GM18858 (cell line): ENCODE measurements at regions not wholly inside any gene's neighbourhood (a gene's known extent, or its start where the extent isn't known, plus 50 kb on each side); places are given as distances from the start of the nearest gene placed in this dataset.
A peak's percentile ranks its signal among the peaks of the same experiment; 100 is the strongest.

Experiments
- ATAC-seq: cut with Tn5 transposase; IDR thresholded peaks from one replicate; pipeline ENCODE4 v1.9.1; 2021; ENCODE audit not compliant: unreplicated experiment

DNA sequence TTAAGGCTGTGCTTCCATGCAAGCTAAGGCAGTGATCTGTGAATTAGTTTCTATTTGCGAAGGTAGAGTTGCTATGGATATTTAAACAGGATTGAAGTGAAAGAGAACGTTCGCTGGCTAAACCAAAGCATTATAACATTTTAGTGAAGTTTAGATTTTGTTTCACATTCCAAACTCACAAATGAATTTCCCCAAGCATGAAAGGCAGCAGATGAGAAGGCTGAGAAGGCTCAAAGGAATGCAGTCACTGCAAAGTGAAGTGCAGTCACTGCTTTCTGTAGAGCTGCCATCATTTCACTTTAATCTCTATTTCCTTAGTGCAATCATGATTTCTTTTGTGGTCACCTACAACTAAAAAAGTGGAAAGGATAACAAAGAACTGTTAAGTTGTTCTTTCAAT is 334.7 kb upstream of the NR3C2 start:
- ATAC-seq = no peak

DNA sequence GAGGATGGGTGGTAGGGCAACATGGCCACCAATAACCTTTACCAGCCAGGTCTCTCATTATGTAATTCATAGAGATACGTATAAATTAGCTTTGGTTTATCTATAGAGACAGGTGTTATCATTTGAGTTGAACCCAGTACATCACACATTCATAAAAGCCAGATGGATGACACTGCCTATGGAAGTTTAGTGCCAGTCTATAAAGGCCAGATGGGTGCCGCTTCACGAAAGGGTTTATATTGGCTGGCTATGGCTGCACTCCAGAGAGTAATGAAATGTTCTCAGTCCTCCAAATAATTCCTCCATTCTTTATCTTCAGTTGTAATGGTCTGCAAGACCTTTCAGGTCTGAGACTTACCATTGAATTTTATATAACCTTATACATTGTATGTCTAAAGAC is 331.9 kb upstream of the NR3C2 start:
- no peak for ATAC-seq

DNA sequence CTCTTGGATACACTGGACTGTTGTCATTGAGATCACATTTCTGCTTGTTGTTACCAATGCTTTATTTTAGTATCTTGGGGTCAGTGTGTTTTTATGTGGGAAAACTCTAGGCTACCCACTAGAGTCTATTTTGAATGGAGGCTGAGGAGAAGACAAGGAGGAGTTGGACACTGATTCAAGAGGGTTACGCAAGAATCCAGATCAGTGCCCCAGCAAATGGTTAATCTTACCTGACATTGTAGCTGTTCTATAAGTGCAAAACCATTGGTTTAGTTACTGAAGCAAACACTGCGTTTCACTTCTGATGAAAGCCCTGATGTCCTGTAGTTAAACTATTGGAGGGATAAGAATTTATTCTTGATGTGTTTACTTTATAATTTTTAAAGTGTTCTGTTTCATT is 331.1 kb upstream of the NR3C2 start:
- no peak for ATAC-seq

DNA sequence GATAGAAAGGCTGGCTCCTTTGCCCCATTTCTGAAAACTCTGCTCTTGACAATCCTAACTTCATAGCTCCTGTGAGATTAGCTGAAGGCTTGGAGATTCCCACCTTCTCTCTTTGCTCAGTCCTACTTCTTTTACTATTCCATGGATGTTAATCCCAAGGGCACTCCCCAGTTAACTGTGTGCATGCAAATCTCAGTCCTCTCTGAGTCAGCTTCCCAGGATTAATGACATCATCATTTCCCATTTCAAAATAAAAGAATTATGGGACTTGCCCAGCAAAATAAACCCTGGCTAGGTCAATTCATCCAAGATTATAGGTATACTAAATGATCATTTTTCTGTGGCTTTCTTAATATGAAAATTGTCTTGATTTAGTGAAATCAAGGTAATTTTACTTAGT is 328.6 kb upstream of the NR3C2 start:
- no peak for ATAC-seq

DNA sequence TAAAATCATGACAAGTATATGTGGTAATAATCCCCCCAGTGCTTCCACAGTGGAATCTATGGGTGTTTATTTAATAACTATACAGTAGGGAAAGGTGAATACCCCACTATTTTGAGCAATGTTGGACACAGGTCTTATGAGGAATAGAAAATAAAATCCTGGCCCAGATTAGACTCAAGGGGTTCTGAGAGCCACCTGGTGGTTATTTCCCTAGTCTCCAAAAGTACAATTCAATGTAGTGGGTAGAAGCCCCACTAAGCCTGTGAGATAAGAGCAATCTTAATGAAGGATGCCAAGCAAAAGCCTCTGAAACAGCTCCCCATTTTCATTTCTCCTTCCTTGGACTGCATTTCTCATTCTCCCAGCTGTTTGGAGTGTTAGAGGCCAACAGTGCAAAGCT is 328.2 kb upstream of the NR3C2 start:
- no peak for ATAC-seq

DNA sequence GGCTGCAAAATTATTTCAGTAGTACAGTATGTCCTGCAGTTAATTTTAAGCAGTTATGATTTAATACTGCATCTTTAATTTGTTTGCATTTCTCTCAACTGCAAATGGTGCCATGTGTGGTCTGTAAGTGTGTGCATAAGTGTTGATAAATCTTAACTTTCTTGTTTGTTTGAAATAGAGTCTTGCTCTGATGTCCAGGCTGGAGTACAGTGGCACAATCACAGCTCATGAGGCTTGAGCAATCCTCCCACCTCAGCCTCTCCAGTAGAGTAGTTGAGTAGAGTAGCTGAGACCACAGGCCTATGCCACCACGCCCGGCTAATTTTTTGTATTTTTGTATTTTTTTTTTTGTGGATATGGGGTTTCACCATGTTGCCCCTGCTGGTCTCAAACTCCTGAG is 322.5 kb upstream of the NR3C2 start:
- ATAC-seq = no peak

DNA sequence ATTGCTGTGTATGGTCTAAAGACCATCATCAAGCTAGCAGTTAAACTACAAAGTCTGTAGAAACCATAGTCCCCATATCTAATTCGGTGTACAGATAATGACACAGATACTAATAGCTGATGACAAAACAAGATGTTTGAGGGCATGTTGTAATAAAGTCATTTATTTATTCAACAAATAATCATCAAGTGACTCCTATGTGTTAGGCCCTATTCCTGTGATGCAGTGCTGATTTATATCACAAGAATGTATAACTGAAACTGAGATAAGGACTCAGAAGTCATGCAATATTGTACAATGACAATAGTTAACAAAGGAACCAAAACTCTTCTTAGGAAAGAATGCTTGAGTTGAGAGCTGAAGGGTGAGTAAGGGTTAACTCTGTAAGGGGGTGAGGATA is 315.0 kb upstream of the NR3C2 start:
- no peak for ATAC-seq

DNA sequence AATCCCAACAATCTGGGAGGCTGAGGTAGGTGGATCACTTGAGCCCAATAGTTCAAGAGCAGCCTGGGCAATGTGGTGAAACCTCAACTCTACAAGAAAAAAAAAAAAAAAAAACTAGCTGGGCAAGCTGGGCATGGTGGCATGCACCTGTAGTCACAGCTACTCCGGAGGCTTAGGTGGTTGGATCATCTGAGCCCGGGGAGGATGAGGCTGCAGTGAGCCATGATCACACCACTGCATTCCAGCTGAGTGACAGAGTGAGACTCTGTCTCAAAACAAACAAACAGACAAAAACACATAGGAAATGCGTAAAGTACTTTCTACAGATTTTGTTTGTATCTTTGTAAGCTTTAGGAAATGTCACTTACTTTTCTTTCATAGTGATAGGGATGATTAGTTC is 307.2 kb upstream of the NR3C2 start:
- ATAC-seq = no peak

DNA sequence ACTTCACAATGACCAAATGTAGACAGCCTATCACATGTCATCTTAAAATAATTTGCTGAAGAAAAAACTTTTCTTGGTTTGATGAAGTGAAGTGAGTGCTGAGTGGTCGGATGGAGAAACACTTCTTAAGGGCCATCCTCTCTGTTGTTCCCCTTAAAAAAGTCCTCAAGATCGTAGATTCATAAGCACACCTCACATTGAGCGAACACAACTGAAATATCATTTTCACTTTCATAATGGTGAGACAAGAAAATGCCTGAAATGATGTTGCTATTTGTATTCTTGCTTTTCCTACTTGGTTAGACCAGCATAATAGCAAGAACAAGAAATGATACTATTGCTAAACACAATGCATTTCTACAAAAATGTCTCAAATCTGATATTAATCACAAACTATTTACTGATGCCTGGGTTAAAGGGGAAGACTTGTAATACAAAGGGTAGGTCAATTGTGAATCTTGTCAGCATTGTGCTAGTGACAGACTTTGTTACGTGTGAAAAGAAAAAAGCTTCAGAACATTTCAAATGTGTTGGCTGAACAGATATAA is 305.6 kb upstream of the NR3C2 start:
- no peak for ATAC-seq

DNA sequence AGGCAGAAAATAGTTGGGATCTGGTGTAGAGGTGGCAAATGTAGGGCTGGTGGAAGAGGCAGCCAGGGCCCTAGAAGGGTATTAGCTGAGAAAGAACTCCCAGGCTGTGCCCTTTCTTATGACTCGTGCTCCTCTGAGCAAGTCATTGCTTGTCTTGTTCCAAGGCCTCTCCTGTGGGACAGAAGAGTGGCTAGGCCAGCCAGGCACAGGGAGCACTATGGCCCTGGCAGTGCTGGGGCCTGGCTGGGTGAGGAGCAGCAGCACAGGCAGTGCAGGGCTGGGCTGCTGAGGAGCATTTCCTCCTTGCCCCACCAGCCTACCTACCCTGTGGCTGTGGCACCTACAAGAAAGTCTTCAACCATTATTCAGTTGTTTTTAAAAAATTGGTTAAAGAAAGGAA is 298.5 kb upstream of the NR3C2 start:
- no peak for ATAC-seq

DNA sequence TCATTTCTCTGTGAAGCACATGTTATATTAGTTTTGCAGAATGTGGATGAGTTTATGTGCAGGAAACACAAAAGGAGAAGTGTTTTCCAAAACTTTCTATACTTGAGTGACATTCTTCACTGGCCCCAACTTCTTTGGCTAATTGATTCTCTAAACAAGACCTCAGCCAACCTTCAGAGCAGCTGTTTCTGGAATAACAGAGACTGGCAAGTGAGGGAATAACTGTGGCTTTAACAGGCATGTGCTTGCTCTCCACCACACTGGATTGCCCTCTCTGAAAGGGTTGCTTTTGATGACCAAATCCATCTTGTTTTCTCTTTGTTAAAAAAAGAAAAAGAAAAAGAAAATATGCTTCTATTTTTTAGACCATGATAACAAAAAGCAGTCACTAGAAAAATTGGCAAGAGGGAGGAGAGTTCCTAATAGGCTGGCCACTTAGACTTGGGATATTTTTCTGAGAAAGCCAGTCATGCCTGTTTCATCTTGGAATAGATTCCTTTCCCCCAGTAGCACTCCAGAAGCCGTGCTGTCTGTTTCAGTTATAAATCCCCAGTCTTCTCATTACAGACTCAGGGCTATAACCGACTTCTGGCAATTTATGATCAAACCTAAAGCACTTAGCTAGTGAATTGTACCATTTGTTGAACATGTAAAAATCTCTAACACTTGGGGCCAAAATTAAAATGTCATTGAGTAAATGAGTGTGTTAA is 295.0 kb upstream of the NR3C2 start:
- ATAC-seq = no peak

DNA sequence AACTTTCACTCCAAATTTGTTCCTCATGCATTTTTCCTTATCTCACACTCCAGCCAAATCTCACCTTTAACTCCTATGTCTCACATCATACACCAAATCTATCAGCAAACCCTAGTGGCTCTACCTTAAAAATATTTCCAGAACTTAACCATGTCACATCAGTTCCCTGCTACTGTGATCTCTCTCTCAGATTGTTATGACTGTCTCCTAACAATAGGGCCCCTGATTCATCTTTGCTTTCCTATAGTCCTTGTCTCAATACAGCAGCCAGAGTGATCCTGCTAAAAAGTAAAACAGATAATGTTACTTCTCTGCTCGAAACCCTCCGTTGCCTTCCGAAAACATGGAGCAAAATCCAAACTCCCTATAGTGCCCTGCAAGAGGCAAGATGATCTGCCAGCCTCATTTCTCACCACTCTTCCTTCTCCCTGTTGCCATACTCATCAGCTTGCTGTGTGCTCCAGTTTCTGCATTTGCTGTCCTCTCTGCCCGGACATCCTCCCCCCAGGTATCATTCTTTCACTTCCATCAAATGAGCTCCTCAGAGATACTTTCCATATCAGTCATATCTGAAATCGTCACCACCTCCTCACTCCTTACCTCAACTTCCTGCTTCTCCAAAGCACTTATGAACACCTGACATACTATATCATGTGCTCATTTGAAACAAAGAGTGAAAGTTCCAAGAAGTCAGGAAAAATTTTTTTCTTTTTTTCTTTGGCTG is 293.4 kb upstream of the NR3C2 start:
- peak; percentile 77 for ATAC-seq

DNA sequence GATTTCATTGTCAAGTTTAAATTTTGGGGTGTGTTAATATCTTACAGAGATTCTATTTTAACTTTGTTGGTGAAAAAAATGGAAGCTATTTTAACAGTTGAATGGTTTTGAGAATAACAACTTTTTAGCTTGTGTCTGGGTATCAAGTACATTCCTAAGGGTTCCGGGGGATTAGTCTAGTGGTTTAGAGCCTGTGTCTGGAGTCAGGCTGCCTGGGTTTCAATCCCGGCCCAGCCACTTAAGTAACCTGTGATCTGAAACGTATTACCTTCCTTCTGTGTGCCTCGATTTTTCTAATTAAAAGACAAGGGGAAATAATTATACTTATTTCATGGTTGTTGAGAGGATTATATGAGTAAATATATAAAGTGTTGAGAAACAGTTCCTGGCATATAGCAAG is 288.6 kb upstream of the NR3C2 start:
- ATAC-seq = no peak

DNA sequence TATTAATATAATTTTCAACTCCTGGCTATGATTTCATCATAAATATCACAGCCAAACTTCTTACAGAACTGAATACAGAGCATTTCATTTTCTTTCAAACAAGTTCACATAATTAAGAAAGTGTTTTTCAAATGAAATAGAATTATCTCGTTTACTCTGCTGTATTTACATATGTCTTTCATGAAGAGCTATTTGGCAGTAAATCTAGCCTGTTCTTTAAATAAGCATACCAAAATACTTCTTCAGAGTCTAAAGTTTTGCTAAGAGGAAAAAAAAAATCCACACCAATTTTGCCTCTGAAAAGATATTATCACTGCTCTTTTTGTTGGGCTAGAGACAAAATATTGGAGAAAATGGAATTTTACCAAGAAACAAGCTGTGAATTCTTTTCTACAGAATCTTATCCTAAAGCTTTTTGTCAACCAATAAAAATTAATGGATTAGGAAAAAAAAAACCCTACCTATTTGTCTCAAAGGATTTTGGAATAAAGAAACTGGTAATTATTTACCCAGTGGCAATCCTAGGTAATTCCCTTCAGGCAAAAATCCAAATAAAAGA is 287.9 kb upstream of the NR3C2 start:
- ATAC-seq = no peak

DNA sequence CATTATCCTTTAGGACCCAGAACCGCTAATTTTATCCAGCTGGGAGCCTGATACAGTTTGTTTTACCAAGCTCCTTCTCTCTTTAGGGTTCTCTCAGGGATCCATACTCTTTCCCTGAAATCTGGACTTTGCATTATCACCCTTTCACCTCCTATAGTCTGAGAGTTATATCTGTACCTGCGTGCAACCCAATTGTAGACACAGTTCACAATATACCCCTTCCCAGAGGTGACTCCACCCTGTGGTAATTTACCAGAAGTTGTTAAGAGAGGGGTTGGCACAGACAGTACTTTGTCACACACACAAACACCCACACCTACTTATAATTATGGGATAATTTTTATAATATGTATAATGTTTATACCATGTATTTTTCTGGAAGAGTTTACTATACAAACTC is 275.8 kb upstream of the NR3C2 start:
- ATAC-seq = no peak

DNA sequence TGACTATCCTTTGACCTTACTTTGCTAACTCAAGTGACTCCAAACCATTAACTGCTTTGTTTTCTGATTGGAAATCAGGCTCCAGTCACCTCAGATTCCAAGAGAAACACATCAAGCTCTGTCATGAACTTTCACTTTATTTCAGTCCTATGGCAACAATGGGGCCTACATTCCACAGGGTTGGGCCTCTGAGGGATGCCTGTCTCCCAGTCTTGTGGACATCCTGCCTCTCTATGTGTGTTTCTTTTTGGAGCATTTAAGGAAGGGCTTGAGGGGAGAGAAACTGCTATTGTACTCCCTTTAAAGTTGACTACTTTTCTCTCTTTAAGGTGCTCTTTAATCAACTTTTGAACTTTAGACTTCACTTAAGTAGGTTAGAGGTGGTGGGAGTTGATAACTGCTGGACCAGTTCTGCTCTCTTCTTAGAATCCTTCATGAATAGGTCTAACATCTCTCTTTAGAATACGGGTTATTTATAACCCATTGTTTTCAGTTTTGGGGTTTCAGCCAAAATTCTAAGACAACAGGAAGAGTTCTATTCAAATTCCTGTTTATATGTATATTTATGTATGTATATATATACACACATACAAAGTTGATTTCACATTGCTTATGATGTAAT is 274.3 kb upstream of the NR3C2 start:
- no peak for ATAC-seq

DNA sequence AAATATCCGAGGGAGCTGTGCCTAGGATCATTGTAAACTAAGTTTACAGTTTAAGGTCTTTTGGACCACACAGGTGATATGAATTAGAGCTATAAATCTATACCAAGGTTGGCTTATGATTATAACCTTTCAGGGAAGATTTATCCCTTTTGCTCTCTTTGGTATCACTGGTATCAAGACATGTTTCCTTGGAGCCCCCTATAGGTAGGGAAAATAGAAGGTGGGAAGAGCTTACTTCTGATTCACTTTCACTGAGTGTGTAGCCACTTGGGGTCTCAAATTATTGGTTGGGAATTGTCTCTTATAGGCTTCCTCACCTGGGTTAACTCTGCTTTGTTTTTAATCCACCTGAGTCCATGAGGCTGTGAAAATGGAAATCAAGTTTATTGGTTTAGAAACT is 262.1 kb upstream of the NR3C2 start:
- no peak for ATAC-seq

DNA sequence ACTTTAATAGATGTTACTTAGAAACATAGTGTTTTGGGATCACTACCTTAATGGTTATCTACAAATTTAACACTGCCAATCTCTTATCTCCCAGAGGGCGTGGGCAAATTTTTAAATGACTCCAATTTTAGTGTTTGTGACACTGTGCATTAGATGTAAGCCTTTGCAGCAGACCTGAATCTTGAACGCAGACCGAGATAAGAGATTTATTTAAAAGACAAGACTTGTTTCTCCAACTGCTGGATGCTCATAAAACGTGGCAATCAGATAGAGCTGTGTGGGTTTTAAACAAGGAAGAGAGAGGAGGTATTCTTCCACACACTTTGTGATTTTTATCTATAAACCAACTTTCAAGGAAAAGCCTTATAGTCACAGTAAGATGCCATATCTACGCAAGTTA is 252.5 kb upstream of the NR3C2 start:
- ATAC-seq = no peak

DNA sequence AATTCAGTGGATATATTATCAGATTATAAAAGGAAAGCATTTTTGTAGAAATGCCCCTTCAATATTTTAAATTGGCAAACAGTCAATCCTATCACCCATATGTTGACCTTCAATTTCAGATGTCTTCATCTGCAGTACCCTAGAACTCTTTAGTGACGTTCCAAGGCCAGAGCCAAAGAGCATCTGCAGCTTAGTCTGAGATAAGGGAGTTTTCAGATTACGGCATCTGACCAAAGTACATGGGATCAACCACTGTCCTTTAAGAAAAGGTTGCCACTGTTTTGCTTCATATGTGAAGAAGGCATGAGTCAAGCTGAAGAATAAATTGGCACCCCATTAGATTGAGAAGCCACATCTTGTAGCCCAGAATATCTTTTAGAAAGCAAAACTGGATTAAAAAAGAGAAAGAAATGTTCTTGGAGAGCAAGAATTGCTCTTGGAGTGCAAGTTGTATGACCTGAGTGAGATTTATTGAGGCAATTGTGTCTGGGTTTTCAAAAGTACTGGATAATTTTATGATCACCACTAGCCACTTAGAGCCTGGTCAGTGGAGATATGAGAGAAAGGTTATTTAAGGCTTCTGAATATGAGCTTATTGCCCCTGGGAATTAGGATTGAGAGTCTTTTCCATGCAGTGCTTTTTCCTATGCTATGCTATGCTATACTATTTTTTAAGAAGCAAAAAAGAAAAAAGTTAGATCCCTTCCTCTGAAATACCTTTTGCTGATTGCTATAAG is 251.9 kb upstream of the NR3C2 start:
- ATAC-seq = no peak

DNA sequence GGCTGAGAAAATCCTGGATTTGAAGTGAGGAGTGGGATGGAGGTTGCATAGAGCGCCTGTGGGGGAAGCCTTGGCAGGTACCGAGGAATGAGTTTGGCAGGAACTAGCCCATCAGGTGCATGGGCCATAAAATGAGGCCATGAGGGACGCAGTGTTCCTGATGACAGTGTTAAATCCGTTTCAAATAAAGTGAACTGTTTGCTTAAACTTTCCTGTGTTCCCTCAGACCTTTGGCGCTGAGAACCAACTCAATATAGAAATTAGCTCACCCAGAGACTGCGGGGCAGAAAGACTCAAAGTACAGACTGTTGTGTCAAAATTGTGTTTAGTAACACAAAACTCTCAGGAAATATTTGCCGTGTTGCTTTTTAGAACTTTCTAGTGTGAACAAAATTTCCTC is 250.0 kb upstream of the NR3C2 start:
- no peak for ATAC-seq

DNA sequence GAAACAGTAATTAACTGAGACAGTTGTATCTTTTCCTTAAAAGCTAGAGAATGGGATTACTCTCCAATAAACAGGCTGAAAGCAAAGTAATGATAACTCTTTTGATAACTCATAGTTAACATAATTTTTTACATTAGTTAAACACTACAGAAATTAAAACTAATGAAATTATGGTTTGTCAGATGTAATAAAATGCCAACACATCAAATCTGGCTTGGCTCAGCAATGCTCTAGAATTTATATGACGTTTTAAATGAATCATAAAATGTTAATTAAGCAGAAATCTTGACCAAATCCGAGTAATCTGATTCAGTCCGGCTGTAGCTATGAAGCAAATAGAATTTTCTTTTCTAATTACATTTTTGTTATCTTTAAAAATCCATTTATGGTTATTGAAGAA is 244.2 kb upstream of the NR3C2 start:
- no peak for ATAC-seq
